K562 (cell line): ENCODE measurements at regions not wholly inside any gene's neighbourhood (a gene's known extent, or its start where the extent isn't known, plus 50 kb on each side); places are given as distances from the start of the nearest gene placed in this dataset.

ENCODE experiments used
- ATAC-seq: fragments of 200-7000 bp; cut with Tn5 transposase; 3 replicates; pipeline ENCODE4 v1.9.1; 2020; ENCODE audit warnings: moderate library complexity
- BruUV-seq: library from RNA; stranded (reverse); fragments of 400-500 nt; replicated peaks from 2 replicates; lab custom pipeline; 2021; lab: Mats Ljungman, UMichigan
- CTCF ChIA-PET: fragments of 300-600 bp; formaldehyde crosslinking; extraction: SDS; loops from one replicate; lab custom pipeline; 2021; ENCODE audit warnings: low intra/inter-chr PET ratio; lab: Yijun Ruan, JAX
- POLR2A ChIA-PET: fragments of 300-600, 350-650 bp; sonication (Branson Sonifier 250); formaldehyde crosslinking; extraction: SDS; loops from one replicate; lab custom pipeline; 2021; ENCODE audit warnings: antibody characterized with exemption, inconsistent platforms; lab: Yijun Ruan, JAX
- DNase-seq, 4 experiments: peaks; one replicate each; pipeline versions ENCODE4 v3.0.0 to v3.0.0-alpha.2; 2011 to 2018; ENCODE audit warnings: low spot score in 3 of 4, mixed read lengths in 3 of 4; ENCODE audit errors: extremely low read depth in 1 of 4
- FAIRE-seq: peaks from 2 replicates; lab custom pipeline; 2011; peaks lifted over from hg19 to GRCh38; lab: Jason Lieb, UNC
- H2AFZ ChIP-seq: 2 replicates; pipeline ENCODE4 v1.6.0; 2011; ENCODE audit warnings: low read depth, low read length, control low read depth, inconsistent platforms
- H3K27ac ChIP-seq: fragments of 200-600 bp; 3 replicates; pipeline ENCODE4 v1.8.0; 2011; ENCODE audit warnings: low read depth, mild to moderate bottlenecking, control low read depth, inconsistent platforms, low read length, moderate library complexity, mixed read lengths; ENCODE audit errors: extremely low read depth
- H3K27me3 ChIP-seq, 2 experiments: fragments of 300-600 bp in 1 of 2; 2 replicates in 1 of 2; 3 replicates in 1 of 2; pipeline versions ENCODE4 v1.6.0 to v1.8.0; 2011; ENCODE audit warnings: inconsistent platforms in 2 of 2, low read length in 2 of 2, mild to moderate bottlenecking in 1 of 2, mixed read lengths in 1 of 2, moderate library complexity in 1 of 2; ENCODE audit not compliant: control insufficient read depth in 2 of 2, insufficient read depth in 2 of 2
- H3K36me3 ChIP-seq: fragments of 300-600 bp; 3 replicates; pipeline ENCODE4 v1.8.0; 2011; ENCODE audit warnings: mild to moderate bottlenecking, low read length, inconsistent platforms; ENCODE audit not compliant: control insufficient read depth, insufficient read depth
- H3K4me1 ChIP-seq, 2 experiments: fragments of 200-600 bp in 1 of 2; replicated peaks in 1 of 2; 2 replicates in 1 of 2; 3 replicates in 1 of 2; pipeline versions ENCODE4 v1.5.1 to v1.8.0; 2011; ENCODE audit warnings: inconsistent platforms in 2 of 2, low read length in 2 of 2, mild to moderate bottlenecking in 1 of 2, mixed read lengths in 1 of 2, moderate library complexity in 1 of 2; ENCODE audit not compliant: control insufficient read depth in 2 of 2, insufficient read depth in 2 of 2
- H3K4me2 ChIP-seq: 2 replicates; pipeline ENCODE4 v1.6.1; 2011; ENCODE audit warnings: low read length, control low read depth, inconsistent platforms, mixed read lengths; ENCODE audit not compliant: insufficient read depth
- H3K4me3 ChIP-seq: fragments of 200-600 bp; sonication (generic), shearing (Covaris generic); 2 replicates; pipeline ENCODE4 v1.5.1; 2016; ENCODE audit warnings: control low read depth, inconsistent platforms
- H3K79me2 ChIP-seq: fragments of 200-600 bp; 3 replicates; pipeline ENCODE4 v1.8.0; 2011; ENCODE audit warnings: low read length, inconsistent platforms; ENCODE audit not compliant: control insufficient read depth, insufficient read depth
- H3K9ac ChIP-seq, 2 experiments: 2 replicates each; pipeline versions ENCODE4 v1.6.0 to v1.6.1; 2011; ENCODE audit warnings: low read depth in 2 of 2, low read length in 2 of 2, control low read depth in 1 of 2, inconsistent platforms in 1 of 2, mild to moderate bottlenecking in 1 of 2, mixed read lengths in 1 of 2; ENCODE audit not compliant: insufficient read depth in 1 of 2
- H3K9me1 ChIP-seq: one replicate; pipeline ENCODE4 v1.6.0; 2011; ENCODE audit warnings: inconsistent platforms, mild to moderate bottlenecking, low read length, moderate library complexity; ENCODE audit not compliant: control insufficient read depth, insufficient read depth
- H3K9me3 ChIP-seq: replicated peaks from 2 replicates; pipeline ENCODE4 v1.5.1; 2011; ENCODE audit warnings: low read depth, low read length, inconsistent platforms; ENCODE audit not compliant: control insufficient read depth, insufficient read depth
- H4K20me1 ChIP-seq: replicated peaks from 2 replicates; pipeline ENCODE4 v1.6.1; 2011; ENCODE audit warnings: low read length, inconsistent platforms, mixed read lengths; ENCODE audit not compliant: control insufficient read depth, insufficient read depth
- FOXM1 ChIP-seq, 2 experiments: fragments of 450-650 bp in 1 of 2; sonication (generic) in 1 of 2; formaldehyde crosslinking in 1 of 2; IDR thresholded peaks; 2 replicates each; pipeline versions ENCODE4 v1.6.1 to v1.9.0; 2017 to 2022; ENCODE audit warnings: low read depth in 2 of 2, mild to moderate bottlenecking in 2 of 2, missing genetic modification reagents in 1 of 2, moderate library complexity in 1 of 2
- HCFC1 ChIP-seq: IDR thresholded peaks from 2 replicates; pipeline ENCODE4 v1.6.1; 2012; ENCODE audit warnings: low read depth, low read length, improper control_type of control experiment
- WGBS: fragments of 100-300 bp; shearing (Covaris generic); methylation state at CpG from one replicate; pipeline ENCODE4 v1.1.6; 2016; ENCODE audit warnings: low coverage, mixed read lengths; ENCODE audit not compliant: insufficient coverage; ENCODE audit errors: missing lambda C conversion rate; 5-methylcytosine and 5-hydroxymethylcytosine counted together
- in situ Hi-C: fragments of 300-500 bp; cut with MboI; formaldehyde crosslinking; loops from 4 replicates; pipeline ENCODE4 v1.15.0; 2018; ENCODE audit warnings: inconsistent platforms, mixed read lengths
- intact Hi-C: fragments of 100-400 bp; cut with micrococcal nuclease; formaldehyde crosslinking; loops from 2 replicates; pipeline ENCODE4 v1.14.2; 2022
- TF ChIP-seq, protein P1 (sequence below): fragments of 250-450 bp; sonication (Bioruptor Pico); IDR thresholded peaks from 2 replicates; pipeline ENCODE4 v1.8.0; 2021; ENCODE audit warnings: moderate library complexity, mild to moderate bottlenecking, inconsistent platforms

DNA sequence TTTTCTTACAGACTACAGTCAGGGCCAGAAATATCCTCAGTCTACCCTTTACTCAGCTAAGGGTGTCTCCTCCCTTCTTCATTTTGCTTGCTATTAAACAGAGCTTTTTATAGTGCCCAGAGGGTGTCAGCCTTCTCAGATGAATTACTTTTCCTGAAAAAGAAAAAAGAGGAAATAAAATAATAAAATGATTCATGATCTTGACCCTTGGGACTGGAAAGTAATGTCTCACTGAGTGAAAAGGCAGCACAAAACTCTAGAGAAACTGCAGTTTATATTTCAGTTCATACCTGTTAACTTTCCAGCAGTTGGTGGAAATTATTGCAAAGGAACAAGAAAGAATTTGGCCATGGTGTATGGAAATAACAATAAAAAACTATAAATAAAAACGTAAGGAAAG is 170.6 kb downstream of the IBTK start (continued):
- no peak for TF ChIP-seq FOXM1 (IDR thresholded peaks at IDR 0.05; ENCODE audit: low read depth)
- no peak for TF ChIP-seq FOXM1 (CRISPR knock-in tag; IDR thresholded peaks at IDR 0.05; ENCODE audit: low read depth)

DNA sequence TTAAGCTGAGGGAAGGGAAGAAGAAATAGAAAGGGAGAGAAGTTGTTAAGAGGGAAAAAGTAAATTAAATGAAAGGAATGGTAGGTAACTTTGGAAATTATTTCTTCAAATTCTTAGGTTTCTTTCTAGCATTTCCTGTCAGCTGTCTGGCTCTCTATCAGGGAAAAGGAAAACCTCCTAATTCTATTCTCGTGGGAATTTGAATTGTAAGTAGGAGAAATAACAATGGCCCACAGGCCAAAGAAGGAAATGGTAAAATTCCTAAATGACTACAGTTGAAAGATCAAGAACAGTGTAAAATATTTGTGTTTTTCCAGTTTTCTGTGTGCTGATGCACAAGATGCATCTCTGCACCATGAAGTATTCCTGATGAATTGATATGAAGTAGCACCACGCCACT is 173.0 kb downstream of the IBTK start:
- DNase-seq, result no peak
- intact Hi-C loops (no loop called here), in situ Hi-C loops (no loop called here)
- Histone ChIP-seq H3K9ac (no peak overlapping the region), H3K4me1 (no peaks in the 10 kb centered on the region), H3K4me3 (no peak overlapping the region), H3K4me2 (no peak overlapping the region), H2AFZ (no peak overlapping the region), H3K36me3 (no peaks in the 10 kb centered on the region), H3K79me2 (no peaks in the 10 kb centered on the region), H3K27ac (no peak overlapping the region), H4K20me1 (no peaks in the 10 kb centered on the region), H3K27me3 (no peaks in the 10 kb centered on the region), H3K9me3 (no peaks in the 10 kb centered on the region), H3K9me1 (no peaks in the 10 kb centered on the region)
- CTCF ChIA-PET, result no interaction called here
- WGBS, result 0% methylated on average over 2 of the region's 2 CpGs
- POLR2A ChIA-PET, result no interaction called here
- FAIRE-seq, result no peak
- TF ChIP-seq, protein P1, sequence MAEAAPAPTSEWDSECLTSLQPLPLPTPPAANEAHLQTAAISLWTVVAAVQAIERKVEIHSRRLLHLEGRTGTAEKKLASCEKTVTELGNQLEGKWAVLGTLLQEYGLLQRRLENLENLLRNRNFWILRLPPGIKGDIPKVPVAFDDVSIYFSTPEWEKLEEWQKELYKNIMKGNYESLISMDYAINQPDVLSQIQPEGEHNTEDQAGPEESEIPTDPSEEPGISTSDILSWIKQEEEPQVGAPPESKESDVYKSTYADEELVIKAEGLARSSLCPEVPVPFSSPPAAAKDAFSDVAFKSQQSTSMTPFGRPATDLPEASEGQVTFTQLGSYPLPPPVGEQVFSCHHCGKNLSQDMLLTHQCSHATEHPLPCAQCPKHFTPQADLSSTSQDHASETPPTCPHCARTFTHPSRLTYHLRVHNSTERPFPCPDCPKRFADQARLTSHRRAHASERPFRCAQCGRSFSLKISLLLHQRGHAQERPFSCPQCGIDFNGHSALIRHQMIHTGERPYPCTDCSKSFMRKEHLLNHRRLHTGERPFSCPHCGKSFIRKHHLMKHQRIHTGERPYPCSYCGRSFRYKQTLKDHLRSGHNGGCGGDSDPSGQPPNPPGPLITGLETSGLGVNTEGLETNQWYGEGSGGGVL (CRISPR knock-in tag), result no peak
- TF ChIP-seq HCFC1, result no peak
- no TSS peak for BruUV-seq
- ATAC-seq, result no peak
